ENCODE measurements at regions not wholly inside any gene's neighbourhood (a gene's known extent, or its start where the extent isn't known, plus 50 kb on each side); places are given as distances from the start of the nearest gene placed in this dataset.

DNA sequence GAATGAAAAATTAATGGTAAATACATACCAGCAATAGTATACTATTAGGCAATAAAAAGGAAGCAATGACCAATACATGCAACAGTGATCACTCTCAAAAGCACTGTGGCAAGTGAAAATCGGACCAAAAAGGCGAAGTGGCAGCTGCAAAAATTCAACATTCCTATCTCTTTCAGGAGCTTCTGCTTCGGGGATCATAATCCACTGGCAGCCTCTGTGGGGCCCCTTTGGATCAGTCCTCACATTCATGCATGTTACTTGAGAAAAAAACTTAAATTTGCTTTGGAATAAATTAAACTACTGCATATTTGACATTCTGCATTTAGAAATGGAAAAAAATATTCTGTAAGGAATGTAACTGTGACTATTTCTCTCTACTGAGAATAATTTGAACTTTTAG is 425.6 kb downstream of the NR2F2 start:
- no peak for DNase-seq

DNA sequence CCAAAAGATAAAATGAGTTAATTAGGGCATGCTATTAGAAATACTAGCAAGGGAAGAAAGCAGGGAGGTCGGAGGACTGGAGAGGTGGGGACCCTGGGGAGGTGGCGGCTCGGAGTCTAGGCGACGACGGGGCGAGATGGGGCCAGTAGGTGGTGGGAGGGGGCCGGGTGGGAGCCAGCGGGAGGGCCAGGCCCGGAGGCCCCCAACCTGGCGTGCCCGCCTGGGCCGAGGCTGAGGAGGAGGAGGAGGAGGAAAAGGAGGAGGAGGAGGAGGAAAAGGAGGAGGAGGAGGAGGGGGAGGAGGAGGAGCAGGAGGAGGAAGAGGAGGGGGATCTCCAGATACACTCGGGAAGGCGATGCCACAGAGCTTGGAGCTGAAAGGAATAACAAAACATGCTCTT is 426.2 kb downstream of the NR2F2 start:
- DNase-seq: no peak

DNA sequence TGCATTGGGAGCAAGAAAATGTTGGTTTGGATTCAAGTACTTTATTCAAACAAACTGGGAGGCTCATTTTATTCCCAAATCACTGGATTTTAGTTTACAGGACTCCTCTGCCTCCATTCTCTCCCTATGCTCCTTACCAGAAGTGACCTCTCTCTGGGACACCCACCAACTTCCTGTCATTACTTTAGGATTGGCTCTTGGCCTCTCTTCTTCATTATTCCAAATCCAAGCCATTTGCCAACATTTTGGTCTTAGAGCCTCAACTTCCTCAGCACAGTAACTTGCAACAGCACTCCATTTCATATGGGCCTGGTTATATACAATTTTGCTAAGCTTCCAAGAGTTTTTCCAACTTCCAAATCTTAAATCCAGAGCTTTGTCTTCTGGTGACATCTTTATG is 432.1 kb downstream of the NR2F2 start:
- no peak for DNase-seq

DNA sequence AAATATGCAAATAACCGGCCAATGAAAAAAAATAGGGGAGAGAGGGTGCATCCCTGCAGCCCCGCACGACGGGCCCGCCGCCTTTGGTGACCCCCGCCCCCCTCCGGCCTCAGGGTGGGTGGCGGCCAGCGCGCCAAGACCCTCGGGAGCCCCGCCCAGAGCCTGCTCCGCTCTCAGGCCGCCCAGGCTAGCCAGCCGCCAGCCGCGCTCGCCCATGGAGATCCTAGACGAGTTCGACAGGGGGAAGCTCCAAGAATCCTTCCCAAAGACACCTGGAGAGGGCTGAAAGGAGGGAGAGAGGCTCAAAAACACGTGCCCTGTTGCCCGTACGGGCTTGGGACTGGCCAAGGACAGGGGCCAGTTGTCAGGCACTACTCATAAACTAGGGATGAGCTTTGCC is 434.0 kb downstream of the NR2F2 start:
- no peak for DNase-seq

DNA sequence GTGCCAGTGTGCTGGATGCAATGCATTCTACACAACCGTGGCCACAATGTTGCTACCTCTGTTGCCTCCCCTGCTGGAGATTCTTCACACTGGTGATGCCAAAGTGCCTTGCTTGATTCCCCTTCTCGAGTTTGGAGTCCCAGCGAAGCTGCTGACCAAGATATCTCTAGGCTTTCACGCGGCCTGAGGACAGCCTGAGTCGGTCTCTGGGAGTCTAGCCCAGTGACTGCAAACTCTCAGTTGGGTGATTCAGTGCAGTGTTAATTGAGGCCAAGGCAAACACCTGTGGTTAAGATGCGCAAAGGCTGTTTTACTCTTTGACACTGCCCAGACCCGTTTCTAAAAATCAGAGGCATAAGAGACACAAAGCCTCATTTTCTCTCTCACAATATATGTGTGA is 434.4 kb downstream of the NR2F2 start:
- DNase-seq: no peak

DNA sequence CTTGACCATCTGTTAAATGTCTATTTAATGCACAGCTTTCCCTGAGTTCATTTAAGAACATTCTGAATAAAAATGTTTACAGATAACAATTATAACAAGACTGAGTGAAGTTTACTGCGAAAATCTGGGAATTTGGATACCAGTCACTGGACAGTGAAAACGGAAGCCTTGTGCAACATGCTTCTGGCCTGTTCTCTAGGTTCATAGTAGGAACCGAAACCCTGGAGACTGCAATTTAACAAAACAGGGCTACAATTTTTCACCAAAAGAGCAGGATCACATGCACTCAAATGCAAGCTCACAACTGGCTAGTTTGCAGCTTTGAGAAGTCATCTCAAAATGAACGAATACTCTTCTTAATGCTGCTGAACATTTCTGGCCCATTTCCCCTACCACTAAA is 435.9 kb downstream of the NR2F2 start:
- no peak for DNase-seq

DNA sequence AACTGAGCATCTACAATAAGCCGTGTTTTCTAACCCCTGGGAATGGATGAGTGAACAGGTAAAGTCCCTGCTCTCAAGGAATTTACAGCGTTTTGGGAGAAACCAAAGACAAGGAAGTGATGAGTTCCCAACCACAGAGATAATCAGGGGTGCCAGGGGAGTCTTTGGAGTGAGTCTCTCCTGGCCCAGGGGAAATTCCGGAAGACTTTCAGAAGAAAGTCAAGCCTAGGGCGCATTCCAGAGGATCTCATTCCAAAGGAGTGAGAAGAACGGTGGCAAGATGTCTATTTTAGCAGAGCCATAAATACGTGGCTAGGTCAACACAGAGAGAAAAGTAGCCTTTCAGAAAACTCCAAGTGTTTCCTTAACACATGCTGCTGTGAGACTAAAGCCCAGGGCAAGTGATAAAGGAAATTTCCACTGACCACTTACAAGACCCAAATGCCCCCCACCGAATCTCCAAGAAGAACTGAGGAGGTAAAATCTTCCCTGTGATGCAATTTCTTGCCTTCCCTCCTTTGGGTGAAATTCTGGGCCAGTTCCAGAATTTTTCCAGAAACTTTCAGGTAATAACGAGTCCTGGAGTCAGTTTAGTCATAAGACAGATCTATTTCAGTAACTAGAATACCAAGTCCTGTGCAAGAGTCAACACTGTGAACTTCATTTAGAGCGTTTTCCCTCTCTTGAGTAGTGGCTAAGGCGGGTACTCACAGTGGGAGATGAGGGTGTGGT is 437.4 kb downstream of the NR2F2 start:
- no peak for DNase-seq

DNA sequence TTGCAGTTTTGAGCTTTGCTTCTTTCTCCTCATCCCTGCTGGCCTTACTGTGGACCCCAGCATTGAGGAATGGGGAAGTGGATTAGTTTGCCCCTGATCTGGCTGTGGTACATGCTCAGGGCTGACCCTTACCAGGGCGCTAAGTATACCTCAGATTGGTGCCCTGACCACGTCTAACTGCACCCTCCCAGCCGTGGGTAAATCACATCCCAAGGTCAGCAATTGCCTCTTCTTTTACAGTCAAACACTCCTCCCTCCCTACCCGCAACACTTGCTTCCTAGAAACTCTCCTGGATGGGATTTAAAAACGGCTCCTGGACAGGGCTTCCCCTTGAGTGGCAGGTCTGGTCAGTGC is 437.9 kb downstream of the NR2F2 start:
- no peak for DNase-seq

DNA sequence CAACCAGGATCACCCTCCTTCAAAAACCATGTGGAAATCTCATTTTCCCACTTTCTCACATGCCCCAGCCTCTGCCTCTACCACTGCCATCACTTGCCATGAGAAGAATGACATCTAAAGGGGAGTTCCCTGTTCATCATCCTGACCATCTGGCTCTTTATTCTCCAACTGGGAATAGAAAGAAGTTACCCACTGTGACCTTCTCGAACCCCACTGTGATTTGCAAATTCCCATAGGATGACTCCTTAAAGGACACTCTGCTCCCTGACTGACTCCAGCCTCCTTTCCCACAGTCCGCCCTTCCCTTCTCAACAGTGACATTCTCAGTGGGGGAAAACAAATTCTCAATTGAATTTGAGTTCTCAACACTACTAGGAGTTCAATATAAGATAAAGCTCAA is 440.5 kb downstream of the NR2F2 start:
- no peak for DNase-seq

DNA sequence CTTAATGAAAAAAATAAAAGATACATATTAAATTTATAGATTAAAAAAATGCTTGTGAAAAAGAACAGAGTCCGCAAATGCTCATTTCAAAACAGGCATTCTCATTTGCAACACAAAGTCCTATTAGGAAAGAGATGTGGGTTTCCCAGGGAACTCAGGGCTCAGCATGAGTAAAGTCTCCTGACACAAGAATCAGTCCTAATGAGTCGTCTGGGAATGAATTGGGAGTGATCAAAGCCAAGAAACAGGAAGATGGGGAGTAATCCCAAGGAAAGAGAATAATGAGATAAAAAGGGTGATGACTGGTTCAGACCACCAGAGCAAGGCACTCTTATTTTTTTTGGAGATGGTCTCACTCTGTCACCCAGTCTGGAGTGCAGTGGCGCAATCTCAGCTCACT is 443.7 kb downstream of the NR2F2 start:
- no peak for DNase-seq

DNA sequence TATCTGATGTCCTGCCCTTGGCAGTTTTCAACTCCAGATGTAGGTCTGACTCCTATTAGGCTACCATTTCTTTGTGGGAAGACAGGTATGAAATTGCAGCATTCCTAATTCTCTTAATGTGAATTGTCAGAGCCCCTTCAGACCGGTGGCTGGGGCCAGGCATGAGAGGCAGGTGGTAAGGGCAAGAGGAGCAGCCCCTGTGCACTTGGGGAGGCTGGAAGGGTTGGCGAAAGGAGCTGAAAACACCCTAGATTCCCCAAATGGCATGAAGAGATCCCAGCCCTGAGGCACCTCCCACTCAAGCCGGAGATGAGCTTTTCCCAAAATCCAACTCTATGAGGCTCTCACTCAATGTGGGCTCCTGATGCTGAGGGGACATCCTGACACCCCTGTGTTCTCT is 453.2 kb downstream of the NR2F2 start:
- no peak for DNase-seq

DNA sequence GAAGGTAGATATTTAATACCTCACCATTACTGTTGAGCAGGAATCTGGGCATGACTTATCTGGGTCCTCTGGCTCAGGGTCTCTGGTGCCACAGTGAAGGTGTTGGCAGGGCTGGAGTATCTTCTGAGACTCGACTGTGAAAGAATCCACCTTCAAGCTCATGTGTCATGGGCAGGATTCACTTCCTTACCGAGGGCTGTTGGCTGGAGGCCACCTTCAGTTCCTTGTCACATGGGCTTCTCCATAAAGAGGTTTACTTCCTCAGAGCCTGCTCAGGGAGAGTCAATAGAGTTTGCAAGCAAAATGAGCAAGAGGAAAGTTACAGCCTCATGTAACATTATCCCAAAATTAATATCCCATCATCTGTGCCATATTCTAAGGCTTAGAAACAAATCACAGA is 459.5 kb downstream of the NR2F2 start:
- DNase-seq: no peak

DNA sequence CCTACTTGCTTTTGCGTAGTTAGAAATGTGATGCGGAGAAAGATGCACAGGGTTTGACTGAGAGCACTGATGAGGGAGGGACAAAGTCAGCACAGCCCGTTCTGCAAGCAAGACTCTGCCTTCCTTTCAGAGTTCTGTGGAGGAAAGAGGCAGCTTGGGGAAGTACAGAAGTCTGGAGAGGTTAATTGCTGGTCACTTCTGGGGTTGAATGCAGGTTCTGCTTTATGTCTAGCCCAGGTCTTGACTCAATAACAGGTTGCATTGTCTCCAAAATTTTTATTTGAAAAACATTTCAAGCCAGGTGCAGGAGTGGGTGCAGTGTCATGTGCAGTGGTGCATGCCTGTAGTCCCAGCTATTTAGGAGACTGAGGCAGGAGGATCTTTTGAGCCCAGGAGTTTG is 461.7 kb downstream of the NR2F2 start:
- no peak for DNase-seq

DNA sequence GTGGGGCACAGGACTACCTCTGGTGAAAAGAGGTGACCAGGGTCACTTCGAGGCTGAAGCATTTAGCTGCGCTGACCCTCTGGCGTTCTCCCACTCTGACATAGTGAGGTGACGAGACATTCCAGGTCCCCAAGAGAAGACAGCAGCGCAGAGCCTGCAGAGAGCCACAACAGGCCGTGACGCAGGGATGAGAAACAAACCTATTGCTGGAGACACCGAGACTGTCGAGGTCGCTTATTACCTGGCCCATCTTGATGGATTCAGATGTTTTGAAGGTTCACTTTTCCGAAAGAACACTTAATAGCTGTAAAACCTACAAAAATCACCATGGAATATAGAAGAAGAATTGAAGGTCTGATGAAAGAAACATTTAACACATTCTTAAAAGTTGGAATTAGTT is 466.3 kb downstream of the NR2F2 start:
- DNase-seq: no peak

DNA sequence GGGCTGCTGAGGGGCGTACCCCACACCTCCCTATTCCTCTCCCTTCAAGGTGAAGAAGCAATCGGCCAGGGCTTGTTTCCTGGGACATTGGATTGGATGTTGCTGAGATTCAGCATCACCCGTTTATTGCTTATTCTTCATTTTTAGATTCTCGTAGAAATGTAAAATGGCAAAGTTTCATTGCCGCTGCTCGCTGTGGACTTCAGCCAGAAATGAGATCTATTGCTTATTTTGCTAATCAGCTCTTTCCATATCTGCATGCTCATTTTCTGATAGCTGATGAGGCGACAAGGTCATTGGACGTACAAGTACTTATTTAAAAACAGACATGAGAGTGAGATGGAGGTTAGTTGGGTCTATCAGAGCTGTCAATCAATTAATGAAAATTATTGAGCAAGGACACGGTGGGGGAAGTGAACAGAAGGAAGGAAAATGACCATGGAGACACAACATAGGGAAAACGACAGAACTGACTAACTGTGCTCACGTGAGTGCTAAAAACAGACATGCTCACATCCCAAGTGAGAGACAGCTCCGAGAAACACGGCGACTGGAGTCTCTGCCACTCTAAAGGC is 471.2 kb downstream of the NR2F2 start:
- no peak for DNase-seq

DNA sequence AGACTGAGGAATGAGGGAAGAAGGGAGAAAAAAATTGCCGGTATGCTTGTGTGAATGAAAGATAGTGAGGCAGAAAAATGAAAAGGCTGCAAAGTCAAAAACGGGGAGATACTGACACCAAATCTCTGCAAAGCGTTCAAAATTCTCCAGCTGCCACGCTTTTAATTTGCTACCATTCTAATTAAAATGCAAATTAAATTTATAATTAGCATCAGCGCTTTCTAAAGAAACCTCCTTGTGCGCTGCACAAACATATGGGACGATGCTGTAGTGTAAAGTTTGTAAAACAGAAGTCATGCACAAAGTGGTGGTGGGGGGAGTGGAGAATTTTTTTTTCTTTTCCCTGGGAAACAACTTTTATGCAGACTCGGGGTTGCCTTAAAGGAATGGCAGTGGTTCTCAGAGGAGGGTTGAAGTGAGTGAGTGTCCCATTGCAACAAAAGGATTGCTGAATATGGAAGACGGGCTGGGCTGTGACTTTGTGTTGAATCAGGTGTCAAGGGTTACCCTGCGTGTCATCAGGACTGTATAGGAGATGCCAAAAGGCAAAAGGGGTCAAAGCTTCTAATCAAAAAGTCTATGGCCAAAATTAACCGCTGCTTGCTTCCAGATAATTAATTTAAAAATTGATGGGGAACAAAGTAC is 472.2 kb downstream of the NR2F2 start:
- DNase-seq: no peak

DNA sequence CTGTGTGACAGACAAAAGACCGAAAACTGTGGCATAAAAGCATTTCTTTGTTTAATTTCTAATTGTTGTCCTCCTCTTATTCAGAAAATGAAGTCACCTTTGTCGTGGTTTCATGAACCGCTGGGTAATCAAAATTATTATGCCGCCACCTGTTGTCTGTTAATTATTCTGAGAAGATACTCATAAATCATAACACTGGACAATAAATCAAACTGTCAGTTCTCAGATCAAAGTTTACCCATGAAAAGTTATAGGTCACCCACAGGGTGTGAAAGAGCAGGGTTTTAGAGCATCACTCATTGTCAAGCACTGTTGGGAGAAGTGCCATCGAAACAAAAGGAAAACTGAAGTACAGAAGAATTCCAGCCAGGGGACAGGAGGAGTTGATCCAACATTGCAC is 474.3 kb downstream of the NR2F2 start:
- DNase-seq: no peak

DNA sequence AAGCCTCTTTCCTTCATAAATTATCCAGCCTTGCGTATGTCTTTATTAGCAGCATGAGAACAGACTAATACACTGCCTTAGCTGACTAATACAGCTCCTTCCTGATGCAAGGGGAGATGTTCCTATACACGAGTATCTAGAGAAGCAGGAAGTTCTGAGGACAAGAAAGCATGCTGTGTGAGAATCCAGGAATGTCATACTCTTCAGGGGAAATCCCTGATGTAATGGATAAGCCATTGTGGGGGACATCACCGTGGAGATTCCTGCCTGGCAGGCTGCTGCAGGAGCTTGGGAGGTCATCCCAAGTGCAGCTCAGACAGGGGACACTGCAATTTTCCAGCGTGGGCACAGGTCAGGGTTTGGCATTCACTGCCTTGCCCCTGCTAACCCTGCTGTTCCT is 476.9 kb downstream of the NR2F2 start:
- DNase-seq: no peak

DNA sequence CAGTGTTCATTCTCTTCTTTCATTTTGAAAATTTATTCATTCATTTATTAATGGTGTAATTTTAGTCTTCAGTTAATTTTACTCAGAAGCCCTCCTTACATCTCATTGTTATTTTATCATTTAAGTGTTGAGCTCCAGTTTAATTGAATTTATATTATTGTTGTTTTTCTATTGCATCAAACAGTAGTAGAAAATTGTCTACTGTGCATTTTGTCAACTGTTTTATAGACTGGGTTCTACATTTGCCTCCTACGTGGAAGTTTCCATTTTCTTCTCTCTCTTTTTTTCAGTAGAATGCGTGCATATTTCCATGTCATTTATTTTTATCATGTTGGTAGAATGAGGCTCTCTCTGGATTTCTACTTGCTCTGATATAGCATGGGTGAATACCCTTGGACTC is 487.4 kb downstream of the NR2F2 start:
- no peak for DNase-seq

DNA sequence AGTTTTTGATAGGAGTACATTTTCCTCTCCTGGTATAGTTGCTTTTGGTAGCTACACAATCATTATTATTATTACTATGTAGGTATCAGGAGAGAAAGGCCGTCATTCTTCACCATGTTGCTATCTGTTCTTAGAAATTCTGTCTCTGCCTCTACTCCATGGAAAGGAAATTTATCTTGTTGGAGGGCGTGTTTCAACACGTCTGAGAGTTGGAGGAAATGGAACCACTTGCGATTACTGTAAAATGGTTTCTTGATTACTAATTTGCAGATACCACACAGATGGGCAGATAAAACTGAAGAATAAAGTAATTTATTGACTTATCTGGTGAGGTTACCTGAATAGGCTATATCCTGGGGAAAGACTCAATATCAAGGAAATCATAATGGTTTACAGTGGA is 488.4 kb downstream of the NR2F2 start:
- DNase-seq: no peak

DNA sequence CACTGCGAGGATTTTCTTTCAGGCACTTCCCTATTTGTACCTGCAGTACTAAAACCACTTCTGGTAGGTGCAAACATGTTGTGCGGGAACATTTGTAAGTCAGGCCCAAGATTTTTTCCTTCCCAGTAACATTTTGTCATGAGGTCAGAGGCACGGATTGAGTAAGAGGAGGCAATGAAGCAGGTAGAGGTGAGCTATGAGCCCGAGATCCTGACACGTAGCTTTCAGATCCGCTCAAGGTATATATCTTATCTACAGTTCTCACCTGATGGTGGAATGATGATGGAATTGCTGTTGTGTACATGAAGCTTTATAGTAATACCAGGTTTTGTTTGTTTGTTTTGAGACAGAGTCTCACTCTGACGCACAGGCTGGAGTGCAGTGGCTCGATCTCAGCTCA is 497.5 kb downstream of the NR2F2 start:
- no peak for DNase-seq

DNA sequence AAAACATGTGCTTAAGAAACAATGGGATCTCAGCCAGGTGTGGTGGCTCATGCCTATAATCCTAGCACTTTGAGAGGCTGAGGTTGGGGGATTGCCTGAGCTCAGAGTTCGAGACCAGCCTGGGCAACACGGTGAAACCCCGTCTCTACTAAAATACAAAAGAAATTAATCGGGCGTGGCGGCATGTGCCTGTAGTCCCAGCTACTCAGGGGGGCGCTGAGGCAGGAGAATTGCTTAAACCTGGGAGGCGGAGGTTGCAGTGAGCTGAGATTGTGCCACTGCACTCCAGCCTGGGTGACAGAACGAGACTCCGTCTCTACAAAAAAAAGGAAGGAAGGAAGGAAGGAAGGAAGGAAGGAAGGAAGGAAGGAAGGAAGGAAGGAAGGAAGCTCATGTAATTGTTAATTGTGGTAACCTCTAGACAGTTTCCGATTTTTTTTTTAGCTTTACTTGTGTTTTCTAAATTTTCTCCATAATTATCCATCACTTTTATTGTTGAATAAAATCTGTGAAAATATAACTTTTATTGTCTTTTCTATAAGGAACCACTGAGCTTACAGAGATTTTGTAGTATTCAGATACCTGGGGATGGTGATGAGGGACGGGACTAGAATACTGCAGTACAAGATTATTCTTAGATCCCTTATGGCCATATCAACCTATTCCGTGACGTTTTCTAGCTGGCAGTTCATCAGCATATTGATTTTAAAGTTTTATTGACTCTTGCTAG is 506.9 kb downstream of the NR2F2 start:
- DNase-seq: no peak

DNA sequence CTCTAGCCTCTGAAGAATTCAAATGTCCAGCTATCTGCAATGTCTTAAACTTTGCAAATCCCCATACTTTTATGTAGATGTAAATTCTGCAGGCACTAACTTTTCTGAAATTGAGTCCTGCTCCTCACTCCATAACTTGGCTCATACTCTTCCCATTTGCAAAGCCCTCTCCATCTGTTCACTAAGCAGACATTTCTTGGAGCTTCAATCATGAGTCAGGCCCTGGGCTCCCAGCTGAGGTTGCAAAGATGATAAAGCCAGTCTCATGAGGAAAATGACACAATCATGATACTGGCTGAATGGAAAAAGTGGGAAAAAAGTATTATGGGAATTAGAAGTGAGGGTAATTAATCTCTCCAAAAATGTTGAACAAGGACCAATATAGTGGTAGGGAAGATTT is 507.6 kb downstream of the NR2F2 start:
- DNase-seq: no peak

DNA sequence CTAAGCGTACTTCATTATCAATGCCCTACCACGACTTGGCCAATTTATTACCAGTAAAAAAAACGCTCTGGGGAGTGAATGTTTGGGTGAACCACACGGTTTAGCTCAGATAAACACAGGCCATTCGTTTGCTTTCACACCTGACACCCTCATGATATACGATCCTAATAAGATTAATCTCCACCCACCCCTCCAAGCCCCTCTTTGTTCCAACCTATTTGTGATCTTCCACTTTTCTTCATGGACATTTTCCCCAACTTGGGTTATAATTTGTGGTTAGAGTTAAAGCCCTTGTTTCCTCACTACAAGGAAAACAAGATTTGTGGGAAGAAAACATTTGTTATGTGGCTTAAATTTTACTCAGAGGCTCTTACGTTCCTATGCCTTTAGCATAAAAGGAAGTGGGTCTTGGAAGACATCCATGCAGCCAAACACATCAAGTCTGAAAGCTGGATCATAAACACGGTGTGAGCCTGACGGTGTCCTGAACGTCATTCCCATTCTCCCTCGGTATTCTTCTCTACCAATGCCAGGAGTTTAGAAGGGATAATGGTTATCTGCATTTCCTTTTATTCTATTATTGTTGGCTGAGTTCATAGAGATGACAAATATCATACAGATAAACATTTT is 518.9 kb downstream of the NR2F2 start:
- no peak for DNase-seq
